ENCODE measurements at regions not wholly inside any gene's neighbourhood (a gene's known extent, or its start where the extent isn't known, plus 50 kb on each side); places are given as distances from the start of the nearest gene placed in this dataset.

- DNase-seq (ENCODE audit: low read depth in 3 of 3, low spot score in 1 of 3) = no peak
These were observed 404.7 kb downstream of the FBXO15 start for GRCh38 chr18:73742957-73743356.

- DNase-seq (ENCODE audit: low read depth in 3 of 3, low spot score in 1 of 3) = no peak
These were observed 405.7 kb downstream of the FBXO15 start for GRCh38 chr18:73741946-73742345.

- DNase-seq (ENCODE audit: low read depth in 3 of 3, low spot score in 1 of 3) = no peak
These were observed 408.5 kb downstream of the FBXO15 start for GRCh38 chr18:73739098-73739497.

- no peak for DNase-seq (ENCODE audit: low read depth in 3 of 3, low spot score in 1 of 3)
These were observed 409.6 kb downstream of the FBXO15 start for GRCh38 chr18:73737990-73738389.

- DNase-seq (ENCODE audit: low read depth in 3 of 3, low spot score in 1 of 3) = no peak
These were observed 411.8 kb downstream of the FBXO15 start for GRCh38 chr18:73735836-73736235.

- no peak for DNase-seq (ENCODE audit: low read depth in 3 of 3, low spot score in 1 of 3)
These were observed 413.8 kb downstream of the FBXO15 start for GRCh38 chr18:73733806-73734314.

GRCh38 chr18:73733376-73733775 lies 414.3 kb downstream of the FBXO15 start:
- DNase-seq (ENCODE audit: low read depth in 3 of 3, low spot score in 1 of 3) = no peak

GRCh38 chr18:73728657-73729056 lies 419.0 kb downstream of the FBXO15 start:
- no peak for DNase-seq (ENCODE audit: low read depth in 3 of 3, low spot score in 1 of 3)

GRCh38 chr18:73724958-73725357 lies 422.7 kb downstream of the FBXO15 start:
- no peak for DNase-seq (ENCODE audit: low read depth in 3 of 3, low spot score in 1 of 3)

GRCh38 chr18:73719611-73720010 lies 428.0 kb downstream of the FBXO15 start:
- DNase-seq (ENCODE audit: low read depth in 3 of 3, low spot score in 1 of 3) = no peak

- DNase-seq (ENCODE audit: low read depth in 3 of 3, low spot score in 1 of 3) = no peak
These were observed 430.1 kb downstream of the FBXO15 start for GRCh38 chr18:73717570-73717969.

- no peak for DNase-seq (ENCODE audit: low read depth in 3 of 3, low spot score in 1 of 3)
These were observed 432.4 kb downstream of the FBXO15 start for GRCh38 chr18:73715210-73715670.

GRCh38 chr18:73714466-73714865 lies 433.2 kb downstream of the FBXO15 start:
- no peak for DNase-seq (ENCODE audit: low read depth in 3 of 3, low spot score in 1 of 3)

- no peak for DNase-seq (ENCODE audit: low read depth in 3 of 3, low spot score in 1 of 3)
These were observed 436.4 kb downstream of the FBXO15 start for GRCh38 chr18:73711256-73711655.

GRCh38 chr18:73708591-73708990 lies 439.0 kb downstream of the FBXO15 start:
- no peak for DNase-seq (ENCODE audit: low read depth in 3 of 3, low spot score in 1 of 3)

- DNase-seq (ENCODE audit: low read depth in 3 of 3, low spot score in 1 of 3) = no peak
These were observed 440.6 kb downstream of the FBXO15 start for GRCh38 chr18:73707035-73707434.

GRCh38 chr18:73697353-73697752 lies 450.3 kb downstream of the FBXO15 start:
- no peak for DNase-seq (ENCODE audit: low read depth in 3 of 3, low spot score in 1 of 3)

GRCh38 chr18:73696698-73697097 lies 450.9 kb downstream of the FBXO15 start:
- no peak for DNase-seq (ENCODE audit: low read depth in 3 of 3, low spot score in 1 of 3)

GRCh38 chr18:73696171-73696570 lies 451.5 kb downstream of the FBXO15 start:
- DNase-seq (ENCODE audit: low read depth in 3 of 3, low spot score in 1 of 3) = no peak

GRCh38 chr18:73693091-73693490 lies 454.5 kb downstream of the FBXO15 start:
- no peak for DNase-seq (ENCODE audit: low read depth in 3 of 3, low spot score in 1 of 3)

GRCh38 chr18:73691624-73692023 lies 456.0 kb downstream of the FBXO15 start:
- DNase-seq (ENCODE audit: low read depth in 3 of 3, low spot score in 1 of 3) = no peak

- no peak for DNase-seq (ENCODE audit: low read depth in 3 of 3, low spot score in 1 of 3)
These were observed 456.5 kb downstream of the FBXO15 start for GRCh38 chr18:73691118-73691517.

GRCh38 chr18:73690222-73690621 lies 457.4 kb downstream of the FBXO15 start:
- DNase-seq (ENCODE audit: low read depth in 3 of 3, low spot score in 1 of 3) = no peak

Data from stimulated activated CD4-positive, alpha-beta T cell treated with anti-CD3 and anti-CD28 coated beads, TNF-alpha, amount 100 ng/mL, for 1 hour (primary cell).